ENCODE measurements at regions not wholly inside any gene's neighbourhood (a gene's known extent, or its start where the extent isn't known, plus 50 kb on each side); places are given as distances from the start of the nearest gene placed in this dataset.

- peak; percentile 29 for DNase-seq
- CTCF ChIA-PET: no interaction called here
- Mint-ChIP-seq H3K27me3 (peaks cover 15% of the 10 kb centered on the region), H3K4me1 (no peaks in the 10 kb centered on the region), H3K9me3 (ENCODE audit: low read depth) (peaks cover 2% of the 10 kb centered on the region), H3K27ac (no peak overlapping the region), H3K36me3 (no peaks in the 10 kb centered on the region), H3K4me3 (no peak overlapping the region)
- no peak for ATAC-seq
Measured at GRCh38 chr16:50878966-50879615, 137.2 kb downstream of the CYLD start.

GRCh38 chr16:50878536-50878935 lies 136.7 kb downstream of the CYLD start:
- Mint-ChIP-seq H3K36me3 (no peaks in the 10 kb centered on the region), H3K9me3 (ENCODE audit: low read depth) (no peaks in the 10 kb centered on the region), H3K4me3 (no peak overlapping the region), H3K27me3 (peaks cover 15% of the 10 kb centered on the region), H3K4me1 (no peaks in the 10 kb centered on the region), H3K27ac (no peak overlapping the region)
- CTCF ChIA-PET: no interaction called here
- ATAC-seq (no peak), DNase-seq (peak; percentile 3)

- H3K36me3 Mint-ChIP-seq: no peaks in the 10 kb centered on the region
- H3K9me3 Mint-ChIP-seq (ENCODE audit: low read depth): no peaks in the 10 kb centered on the region
- peaks cover 26% of the 10 kb centered on the region for H3K27me3 Mint-ChIP-seq
- DNase-seq (peak; percentile 8), ATAC-seq (no peak)
- no peak overlapping the region for H3K4me3 Mint-ChIP-seq
- no peak overlapping the region for H3K27ac Mint-ChIP-seq
- CTCF ChIA-PET: no interaction called here
- H3K4me1 Mint-ChIP-seq: no peaks in the 10 kb centered on the region
Measured at GRCh38 chr16:50876263-50876662, 134.4 kb downstream of the CYLD start.

GRCh38 chr16:50868577-50868976 lies 126.7 kb downstream of the CYLD start:
- Mint-ChIP-seq H3K9me3 (ENCODE audit: low read depth) (no peaks in the 10 kb centered on the region), H3K27ac (no peak overlapping the region), H3K27me3 (peaks cover 23% of the 10 kb centered on the region), H3K4me1 (no peaks in the 10 kb centered on the region), H3K4me3 (no peak overlapping the region), H3K36me3 (no peaks in the 10 kb centered on the region)
- CTCF ChIA-PET: interaction anchor here (1.4 kb wide), 1 partner anchor 15 kb away, joined by 4 read pairs; no protein-coding TSS in a partner anchor
- DNase-seq (peak; percentile 7), ATAC-seq (no peak)

- Mint-ChIP-seq H3K9me3 (ENCODE audit: low read depth) (no peaks in the 10 kb centered on the region), H3K4me1 (no peaks in the 10 kb centered on the region), H3K4me3 (no peak overlapping the region), H3K36me3 (no peaks in the 10 kb centered on the region), H3K27me3 (peaks cover 14% of the 10 kb centered on the region), H3K27ac (no peak overlapping the region)
- CTCF ChIA-PET: no interaction called here
- DNase-seq (no peak), ATAC-seq (no peak)
Measured at GRCh38 chr16:50866806-50867205, 124.9 kb downstream of the CYLD start.

- Mint-ChIP-seq H3K27ac (no peak overlapping the region), H3K27me3 (peaks cover 6% of the 10 kb centered on the region), H3K4me1 (no peaks in the 10 kb centered on the region), H3K4me3 (no peak overlapping the region), H3K36me3 (no peaks in the 10 kb centered on the region), H3K9me3 (ENCODE audit: low read depth) (no peaks in the 10 kb centered on the region)
- no peak for ATAC-seq
- peak; percentile 11 for DNase-seq
- CTCF ChIA-PET: no interaction called here
Measured at GRCh38 chr16:50864386-50864785, 122.5 kb downstream of the CYLD start.

GRCh38 chr16:50863644-50864144 lies 121.8 kb downstream of the CYLD start:
- Mint-ChIP-seq H3K36me3 (no peaks in the 10 kb centered on the region), H3K27ac (no peak overlapping the region), H3K27me3 (peaks cover 6% of the 10 kb centered on the region), H3K9me3 (ENCODE audit: low read depth) (no peaks in the 10 kb centered on the region), H3K4me1 (no peaks in the 10 kb centered on the region), H3K4me3 (no peak overlapping the region)
- CTCF ChIA-PET: no interaction called here
- ATAC-seq: no peak
- DNase-seq: no peak

- Mint-ChIP-seq H3K36me3 (no peaks in the 10 kb centered on the region), H3K27ac (no peak overlapping the region), H3K9me3 (ENCODE audit: low read depth) (no peaks in the 10 kb centered on the region), H3K27me3 (peaks cover 6% of the 10 kb centered on the region), H3K4me1 (no peaks in the 10 kb centered on the region), H3K4me3 (no peak overlapping the region)
- ATAC-seq: no peak
- CTCF ChIA-PET: no interaction called here
- peak; percentile 22 for DNase-seq
Measured at GRCh38 chr16:50862818-50863643, 121.1 kb downstream of the CYLD start.

- ATAC-seq (no peak), DNase-seq (peak; percentile 12)
- no peaks in the 10 kb centered on the region for H3K9me3 Mint-ChIP-seq (ENCODE audit: low read depth)
- H3K4me1 Mint-ChIP-seq: no peaks in the 10 kb centered on the region
- H3K36me3 Mint-ChIP-seq: no peaks in the 10 kb centered on the region
- H3K4me3 Mint-ChIP-seq: no peak overlapping the region
- peaks cover 6% of the 10 kb centered on the region for H3K27me3 Mint-ChIP-seq
- H3K27ac Mint-ChIP-seq: no peak overlapping the region
- CTCF ChIA-PET: no interaction called here
Measured at GRCh38 chr16:50861970-50862411, 120.1 kb downstream of the CYLD start.

GRCh38 chr16:50861451-50861850 lies 119.6 kb downstream of the CYLD start:
- ATAC-seq: no peak

GRCh38 chr16:50859628-50860360 lies 117.9 kb downstream of the CYLD start:
- H3K27ac Mint-ChIP-seq: no peak overlapping the region
- CTCF ChIA-PET: no interaction called here

More at GRCh38 chr16:50861451-50861850, 119.6 kb downstream of the CYLD start:
- Mint-ChIP-seq H3K4me1 (no peaks in the 10 kb centered on the region), H3K4me3 (no peak overlapping the region), H3K9me3 (ENCODE audit: low read depth) (no peaks in the 10 kb centered on the region), H3K27me3 (peaks cover 6% of the 10 kb centered on the region), H3K27ac (no peak overlapping the region), H3K36me3 (no peaks in the 10 kb centered on the region)
- CTCF ChIA-PET: no interaction called here
- peak; percentile 37 for DNase-seq

GRCh38 chr16:50858877-50859627 lies 117.2 kb downstream of the CYLD start:
- CTCF ChIA-PET: no interaction called here
- ATAC-seq (no peak), DNase-seq (peak; percentile 26)
- no peaks in the 10 kb centered on the region for H3K4me1 Mint-ChIP-seq
- no peak overlapping the region for H3K27ac Mint-ChIP-seq
- peaks cover 4% of the 10 kb centered on the region for H3K27me3 Mint-ChIP-seq
- no peaks in the 10 kb centered on the region for H3K9me3 Mint-ChIP-seq (ENCODE audit: low read depth)
- H3K4me3 Mint-ChIP-seq: no peak overlapping the region
- no peaks in the 10 kb centered on the region for H3K36me3 Mint-ChIP-seq

More at GRCh38 chr16:50859628-50860360, 117.9 kb downstream of the CYLD start:
- ATAC-seq: no peak
- no peaks in the 10 kb centered on the region for H3K36me3 Mint-ChIP-seq
- peak; percentile 26 for DNase-seq
- H3K4me1 Mint-ChIP-seq: no peaks in the 10 kb centered on the region
- no peak overlapping the region for H3K4me3 Mint-ChIP-seq
- H3K27me3 Mint-ChIP-seq: peaks cover 4% of the 10 kb centered on the region
- no peaks in the 10 kb centered on the region for H3K9me3 Mint-ChIP-seq (ENCODE audit: low read depth)

- CTCF ChIA-PET: no interaction called here
- H3K9me3 Mint-ChIP-seq (ENCODE audit: low read depth): no peaks in the 10 kb centered on the region
- no peaks in the 10 kb centered on the region for H3K36me3 Mint-ChIP-seq
- DNase-seq (peak; percentile 27), ATAC-seq (no peak)
- H3K27ac Mint-ChIP-seq: no peak overlapping the region
- H3K4me1 Mint-ChIP-seq: no peaks in the 10 kb centered on the region
- no peak overlapping the region for H3K4me3 Mint-ChIP-seq
- peaks cover 6% of the 10 kb centered on the region for H3K27me3 Mint-ChIP-seq
Measured at GRCh38 chr16:50858376-50858775, 116.5 kb downstream of the CYLD start.

All from activated CD8-positive, alpha-beta memory T cell treated with anti-CD3 and anti-CD28 coated beads, Interleukin-2, amount 10 ng/mL, durations not matched to agents 7 days and 5 days (primary cell).